GM21447 (cell line): ENCODE measurements at regions not wholly inside any gene's neighbourhood (a gene's known extent, or its start where the extent isn't known, plus 50 kb on each side); places are given as distances from the start of the nearest gene placed in this dataset.
"Not testable (repeated sequence)": the region's sequence is repeated elsewhere in the genome, so short reads cannot be mapped to it uniquely, and the experiment has no call there.

Experiments used
- ATAC-seq: cut with Tn5 transposase; IDR thresholded peaks from one replicate; pipeline ENCODE4 v1.9.1; 2021; ENCODE audit not compliant: unreplicated experiment

GRCh38 chr18:42532119-42532518 lies 577.1 kb downstream of the PIK3C3 start:
- ATAC-seq: no peak

GRCh38 chr18:42533009-42533575 lies 578.1 kb downstream of the PIK3C3 start:
- ATAC-seq: no peak

GRCh38 chr18:42533616-42534015 lies 578.6 kb downstream of the PIK3C3 start:
- ATAC-seq: no peak

GRCh38 chr18:42534313-42534712 lies 579.3 kb downstream of the PIK3C3 start:
- ATAC-seq: no peak

- ATAC-seq: no peak
These were observed 579.0 kb downstream of the RIT2 start for GRCh38 chr18:42536442-42536841.

- ATAC-seq: no peak
These were observed 578.2 kb downstream of the RIT2 start for GRCh38 chr18:42537291-42537690.

GRCh38 chr18:42544901-42545300 lies 570.6 kb downstream of the RIT2 start:
- no peak for ATAC-seq

GRCh38 chr18:42545825-42546224 lies 569.7 kb downstream of the RIT2 start:
- no peak for ATAC-seq

GRCh38 chr18:42548493-42548892 lies 567.0 kb downstream of the RIT2 start:
- ATAC-seq: no peak

- no peak for ATAC-seq
These were observed 565.9 kb downstream of the RIT2 start for GRCh38 chr18:42549596-42549995.

- ATAC-seq: not testable (repeated sequence)
These were observed 562.9 kb downstream of the RIT2 start for GRCh38 chr18:42552559-42552958.

GRCh38 chr18:42559069-42559690 lies 556.3 kb downstream of the RIT2 start:
- ATAC-seq: no peak

GRCh38 chr18:42561521-42561920 lies 554.0 kb downstream of the RIT2 start:
- no peak for ATAC-seq

GRCh38 chr18:42563995-42564394 lies 551.5 kb downstream of the RIT2 start:
- ATAC-seq: no peak

GRCh38 chr18:42564761-42565160 lies 550.7 kb downstream of the RIT2 start:
- no peak for ATAC-seq

- no peak for ATAC-seq
These were observed 546.7 kb downstream of the RIT2 start for GRCh38 chr18:42568773-42569172.

- no peak for ATAC-seq
These were observed 540.6 kb downstream of the RIT2 start for GRCh38 chr18:42574871-42575270.

GRCh38 chr18:42576124-42576523 lies 539.4 kb downstream of the RIT2 start:
- no peak for ATAC-seq

GRCh38 chr18:42578792-42579191 lies 536.7 kb downstream of the RIT2 start:
- no peak for ATAC-seq

GRCh38 chr18:42582266-42582665 lies 533.2 kb downstream of the RIT2 start:
- ATAC-seq: no peak

GRCh38 chr18:42583283-42583731 lies 532.2 kb downstream of the RIT2 start:
- ATAC-seq: no peak

- ATAC-seq: no peak
These were observed 528.9 kb downstream of the RIT2 start for GRCh38 chr18:42586601-42587000.

GRCh38 chr18:42588786-42589185 lies 526.7 kb downstream of the RIT2 start:
- no peak for ATAC-seq
